Keratinocyte (primary cell): ENCODE measurements at regions not wholly inside any gene's neighbourhood (a gene's known extent, or its start where the extent isn't known, plus 50 kb on each side); places are given as distances from the start of the nearest gene placed in this dataset.

Experiments
- DNase-seq: peaks from one replicate; pipeline ENCODE4 v3.0.0-alpha.2; 2011; ENCODE audit warnings: low read depth, missing footprints, low spot score
- FAIRE-seq: peaks from 2 replicates; lab custom pipeline; 2011; peaks lifted over from hg19 to GRCh38; lab: Jason Lieb, UNC
- H2AFZ ChIP-seq: 2 replicates; pipeline ENCODE4 v1.6.0; 2012; ENCODE audit warnings: low read length, control low read depth, inconsistent platforms; ENCODE audit not compliant: control insufficient read depth
- H3K27ac ChIP-seq: 2 replicates; pipeline ENCODE4 v1.5.1; 2011; ENCODE audit warnings: low read length; ENCODE audit not compliant: control insufficient read depth, insufficient read depth
- H3K27me3 ChIP-seq: 3 replicates; pipeline ENCODE4 v1.6.0; 2011; ENCODE audit warnings: low read length; ENCODE audit not compliant: control insufficient read depth, insufficient read depth; ENCODE audit errors: extremely low read depth
- H3K36me3 ChIP-seq, 2 experiments: 2 replicates in 1 of 2; 3 replicates in 1 of 2; pipeline ENCODE4 v1.5.1; 2011; ENCODE audit warnings: low read length in 2 of 2, mild to moderate bottlenecking in 1 of 2; ENCODE audit not compliant: control insufficient read depth in 2 of 2, insufficient read depth in 2 of 2; ENCODE audit errors: extremely low read depth in 1 of 2
- H3K4me1 ChIP-seq: 3 replicates; pipeline ENCODE4 v1.5.1; 2011; ENCODE audit warnings: low read length; ENCODE audit not compliant: control insufficient read depth, insufficient read depth; ENCODE audit errors: extremely low read depth
- H3K4me2 ChIP-seq: 3 replicates; pipeline ENCODE4 v1.6.0; 2011; ENCODE audit warnings: low read depth, low read length; ENCODE audit not compliant: control insufficient read depth, insufficient read depth; ENCODE audit errors: extremely low read depth
- H3K4me3 ChIP-seq, 3 experiments: fragments of 200-600 bp in 1 of 3; sonication (generic) in 1 of 3; 2 replicates in 2 of 3; 3 replicates in 1 of 3; pipeline ENCODE4 v1.5.1; 2011 to 2016; ENCODE audit warnings: low read length in 3 of 3, mild to moderate bottlenecking in 3 of 3, control low read depth in 2 of 3, inconsistent platforms in 1 of 3, low read depth in 1 of 3, mixed read lengths in 1 of 3, mixed run types in 1 of 3, moderate library complexity in 1 of 3; ENCODE audit not compliant: control insufficient read depth in 2 of 3, insufficient read depth in 2 of 3; ENCODE audit errors: extremely low read depth in 1 of 3
- H3K79me2 ChIP-seq: 2 replicates; pipeline ENCODE4 v1.6.0; 2012; ENCODE audit warnings: low read length; ENCODE audit not compliant: control insufficient read depth, insufficient read depth
- H3K9ac ChIP-seq: 3 replicates; pipeline ENCODE4 v1.6.0; 2011; ENCODE audit warnings: low read length; ENCODE audit not compliant: control insufficient read depth, insufficient read depth; ENCODE audit errors: extremely low read depth
- H3K9me1 ChIP-seq: 3 replicates; pipeline ENCODE4 v1.6.0; 2011; ENCODE audit warnings: low read length; ENCODE audit not compliant: control insufficient read depth, insufficient read depth; ENCODE audit errors: extremely low read depth
- H3K9me3 ChIP-seq: 2 replicates; pipeline ENCODE4 v1.5.1; 2012; ENCODE audit warnings: low read depth, low read length; ENCODE audit not compliant: control insufficient read depth
- H4K20me1 ChIP-seq: 3 replicates; pipeline ENCODE4 v1.6.0; 2011; ENCODE audit warnings: low read length; ENCODE audit not compliant: control insufficient read depth, insufficient read depth; ENCODE audit errors: extremely low read depth
- EZH2 ChIP-seq: IDR thresholded peaks from one replicate; pipeline ENCODE4 v1.6.1; 2012; ENCODE audit warnings: inconsistent platforms, mild to moderate bottlenecking, low read length, moderate library complexity
- dilution Hi-C: fragments of 300-500 bp; cut with MboI; formaldehyde crosslinking; loops from one replicate; pipeline ENCODE4 v1.7.0; 2020; ENCODE audit warnings: low sequenced_read_pairs; ENCODE audit not compliant: extremely low pct_ligation_motif_present
- TF ChIP-seq, protein P1 (sequence below), 3 experiments: IDR thresholded peaks in 1 of 3; conservative IDR thresholded peaks in 1 of 3; optimal IDR thresholded peaks in 1 of 3; 2 replicates in 2 of 3; 3 replicates in 1 of 3; pipeline versions ENCODE3 to v1.5.1; 2011; ENCODE audit warnings: low read length in 3 of 3, mild to moderate bottlenecking in 3 of 3, moderate library complexity in 2 of 3, control low read depth in 1 of 3, inconsistent platforms in 1 of 3; ENCODE audit not compliant: insufficient read depth in 2 of 3; ENCODE audit errors: extremely low read depth in 1 of 3

DNA sequence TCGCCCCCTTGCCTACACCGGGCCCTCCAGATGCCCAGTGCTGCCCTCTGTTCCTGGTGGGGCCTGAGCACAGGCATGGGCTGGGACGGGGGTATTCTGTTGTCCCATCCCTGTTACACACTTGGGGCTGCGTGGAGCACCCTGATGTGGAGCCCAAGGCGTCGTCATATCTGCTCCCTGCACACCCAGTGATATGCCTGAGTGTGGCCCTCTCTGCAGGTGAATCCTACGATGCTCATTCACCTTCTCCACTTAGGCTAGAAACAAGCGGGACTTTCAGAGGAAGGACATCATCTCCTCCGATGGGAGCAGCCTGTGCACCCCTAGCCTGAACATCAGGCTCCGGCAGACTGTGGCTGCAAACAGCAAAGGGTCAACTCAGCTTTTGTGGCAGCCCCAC lies 91.0 kb upstream of the NPTX2 start:
- H3K4me2 ChIP-seq, result no peak overlapping the region
- no peaks in the 10 kb centered on the region for H3K9me1 ChIP-seq
- H3K36me3 ChIP-seq, result no peaks in the 10 kb centered on the region
- H3K4me1 ChIP-seq, result no peaks in the 10 kb centered on the region
- no peak overlapping the region for H3K27ac ChIP-seq
- dilution Hi-C loops, result no loop called here
- no peaks in the 10 kb centered on the region for H3K27me3 ChIP-seq
- no peak overlapping the region for H3K9ac ChIP-seq
- DNase-seq (no peak), FAIRE-seq (no peak)
- TF ChIP-seq EZH2, result no peak
- TF ChIP-seq, protein P1, sequence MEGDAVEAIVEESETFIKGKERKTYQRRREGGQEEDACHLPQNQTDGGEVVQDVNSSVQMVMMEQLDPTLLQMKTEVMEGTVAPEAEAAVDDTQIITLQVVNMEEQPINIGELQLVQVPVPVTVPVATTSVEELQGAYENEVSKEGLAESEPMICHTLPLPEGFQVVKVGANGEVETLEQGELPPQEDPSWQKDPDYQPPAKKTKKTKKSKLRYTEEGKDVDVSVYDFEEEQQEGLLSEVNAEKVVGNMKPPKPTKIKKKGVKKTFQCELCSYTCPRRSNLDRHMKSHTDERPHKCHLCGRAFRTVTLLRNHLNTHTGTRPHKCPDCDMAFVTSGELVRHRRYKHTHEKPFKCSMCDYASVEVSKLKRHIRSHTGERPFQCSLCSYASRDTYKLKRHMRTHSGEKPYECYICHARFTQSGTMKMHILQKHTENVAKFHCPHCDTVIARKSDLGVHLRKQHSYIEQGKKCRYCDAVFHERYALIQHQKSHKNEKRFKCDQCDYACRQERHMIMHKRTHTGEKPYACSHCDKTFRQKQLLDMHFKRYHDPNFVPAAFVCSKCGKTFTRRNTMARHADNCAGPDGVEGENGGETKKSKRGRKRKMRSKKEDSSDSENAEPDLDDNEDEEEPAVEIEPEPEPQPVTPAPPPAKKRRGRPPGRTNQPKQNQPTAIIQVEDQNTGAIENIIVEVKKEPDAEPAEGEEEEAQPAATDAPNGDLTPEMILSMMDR (optimal IDR thresholded peaks at IDR 0.05 in 1 of 3, IDR thresholded peaks at IDR 0.05 in 1 of 3, conservative IDR thresholded peaks at IDR 0.05 in 1 of 3; ENCODE audit: extremely low read depth in 1 of 3, insufficient read depth in 2 of 3, low read length in 3 of 3), result no peak
- no peaks in the 10 kb centered on the region for H4K20me1 ChIP-seq
- H3K9me3 ChIP-seq, result no peaks in the 10 kb centered on the region
- H2AFZ ChIP-seq, result no peak overlapping the region
- H3K4me3 ChIP-seq, result no peak overlapping the region
- H3K79me2 ChIP-seq, result no peaks in the 10 kb centered on the region

DNA sequence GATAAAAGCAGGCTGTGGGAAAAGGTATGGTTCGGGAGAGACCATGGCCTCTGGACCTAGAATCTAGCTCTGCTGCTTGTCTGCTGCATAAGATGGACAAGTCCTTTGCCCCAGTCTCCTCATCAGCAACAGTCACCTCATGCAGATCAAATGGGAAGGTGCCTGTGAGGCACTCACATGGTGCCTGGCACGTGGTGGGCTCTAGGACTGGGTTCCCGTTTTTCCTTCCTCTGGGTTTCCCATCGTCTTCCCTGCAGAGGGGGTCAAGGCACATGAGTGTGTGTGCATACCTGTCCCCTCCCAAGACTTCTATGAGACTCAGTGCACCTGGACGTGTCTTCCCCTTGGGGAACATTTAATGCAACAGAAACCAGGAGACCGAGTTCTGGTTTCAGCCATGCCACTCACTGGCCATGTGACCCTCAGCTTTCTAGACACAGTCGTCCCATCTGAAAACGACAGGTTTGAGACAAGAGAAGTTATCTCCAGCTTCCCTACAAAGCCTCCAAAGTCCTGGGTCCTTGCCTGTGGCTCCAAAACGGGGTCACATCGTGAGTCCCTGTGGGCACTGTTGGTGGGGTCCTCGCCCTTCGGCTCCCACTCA lies 95.9 kb upstream of the NPTX2 start:
- Histone ChIP-seq H3K9ac (no peak overlapping the region), H3K9me1 (no peaks in the 10 kb centered on the region), H3K36me3 (no peaks in the 10 kb centered on the region), H3K4me3 (no peak overlapping the region), H2AFZ (no peak overlapping the region), H4K20me1 (no peaks in the 10 kb centered on the region), H3K27ac (no peak overlapping the region), H3K9me3 (no peaks in the 10 kb centered on the region), H3K27me3 (no peaks in the 10 kb centered on the region), H3K4me1 (no peaks in the 10 kb centered on the region), H3K79me2 (no peaks in the 10 kb centered on the region), H3K4me2 (no peak overlapping the region)
- dilution Hi-C loops, result no loop called here
- FAIRE-seq, result no peak
- no peak for TF ChIP-seq EZH2
- TF ChIP-seq, protein P1 (optimal IDR thresholded peaks at IDR 0.05 in 1 of 3, IDR thresholded peaks at IDR 0.05 in 1 of 3, conservative IDR thresholded peaks at IDR 0.05 in 1 of 3; ENCODE audit: extremely low read depth in 1 of 3, insufficient read depth in 2 of 3, low read length in 3 of 3), result no peak
- DNase-seq, result no peak
